Trophoblast cell (in vitro differentiated cells and primary cell): ENCODE measurements at regions not wholly inside any gene's neighbourhood (a gene's known extent, or its start where the extent isn't known, plus 50 kb on each side); places are given as distances from the start of the nearest gene placed in this dataset.

Source experiments
- DNase-seq, 2 donors: peaks; one replicate each; pipeline ENCODE4 v3.0.0-alpha.2; 2016
- H2AFZ ChIP-seq: 2 replicates; pipeline ENCODE4 v1.6.1; 2013; ENCODE audit warnings: low read length, moderate library complexity, mild to moderate bottlenecking; ENCODE audit not compliant: insufficient read depth, poor library complexity
- H2AK5ac ChIP-seq: 2 replicates; pipeline ENCODE4 v1.6.1; 2013; ENCODE audit warnings: mild to moderate bottlenecking, low read length
- H2BK120ac ChIP-seq: 2 replicates; pipeline ENCODE4 v1.6.1; 2013; ENCODE audit warnings: low read length, mild to moderate bottlenecking, moderate library complexity; ENCODE audit not compliant: insufficient read depth, poor library complexity
- H2BK12ac ChIP-seq: 2 replicates; pipeline ENCODE4 v1.6.1; 2013; ENCODE audit warnings: mild to moderate bottlenecking, low read length, moderate library complexity
- H2BK5ac ChIP-seq: 2 replicates; pipeline ENCODE4 v1.6.1; 2013; ENCODE audit warnings: low read length, low read depth, moderate library complexity, mild to moderate bottlenecking; ENCODE audit not compliant: poor library complexity
- H3K14ac ChIP-seq: 2 replicates; pipeline ENCODE4 v1.6.1; 2013; ENCODE audit warnings: mild to moderate bottlenecking, low read length
- H3K18ac ChIP-seq: 2 replicates; pipeline ENCODE4 v1.6.1; 2013; ENCODE audit warnings: mild to moderate bottlenecking, low read length
- H3K23ac ChIP-seq: 2 replicates; pipeline ENCODE4 v1.6.1; 2013; ENCODE audit warnings: low read length
- H3K27ac ChIP-seq: 2 replicates; pipeline ENCODE4 v1.5.1; 2013; ENCODE audit warnings: low read depth, mild to moderate bottlenecking, inconsistent platforms, low read length, moderate library complexity
- H3K27me3 ChIP-seq: 2 replicates; pipeline ENCODE4 v1.6.1; 2013; ENCODE audit warnings: inconsistent platforms, mild to moderate bottlenecking, low read length, moderate library complexity; ENCODE audit not compliant: insufficient read depth
- H3K36me3 ChIP-seq, 2 experiments: 1 replicate in 1 of 2; 2 replicates in 1 of 2; pipeline ENCODE4 v1.6.1; 2013; ENCODE audit warnings: low read length in 2 of 2, mild to moderate bottlenecking in 2 of 2, moderate library complexity in 1 of 2; ENCODE audit not compliant: insufficient read depth in 2 of 2, control insufficient read depth in 1 of 2
- H3K4ac ChIP-seq: 2 replicates; pipeline ENCODE4 v1.6.1; 2013; ENCODE audit warnings: low read depth, mild to moderate bottlenecking, low read length, moderate library complexity
- H3K4me1 ChIP-seq, 2 experiments: 1 replicate in 1 of 2; 2 replicates in 1 of 2; pipeline ENCODE4 v1.6.1; 2013; ENCODE audit warnings: low read length in 2 of 2, mild to moderate bottlenecking in 2 of 2, moderate library complexity in 1 of 2; ENCODE audit not compliant: insufficient read depth in 2 of 2, control insufficient read depth in 1 of 2
- H3K4me2 ChIP-seq: 2 replicates; pipeline ENCODE4 v1.6.1; 2013; ENCODE audit warnings: inconsistent platforms, mild to moderate bottlenecking, low read length, moderate library complexity
- H3K4me3 ChIP-seq: 2 replicates; pipeline ENCODE4 v1.5.1; 2013; ENCODE audit warnings: mild to moderate bottlenecking, low read depth, low read length, inconsistent platforms
- H3K79me1 ChIP-seq: one replicate; pipeline ENCODE4 v1.6.1; 2013; ENCODE audit warnings: low read length
- H3K79me2 ChIP-seq: 2 replicates; pipeline ENCODE4 v1.6.1; 2013; ENCODE audit warnings: low read length, mild to moderate bottlenecking; ENCODE audit not compliant: control insufficient read depth, insufficient read depth, poor library complexity
- H3K9ac ChIP-seq: 2 replicates; pipeline ENCODE4 v1.6.1; 2013; ENCODE audit warnings: mild to moderate bottlenecking, low read length
- H3K9me3 ChIP-seq: 2 replicates; pipeline ENCODE4 v1.6.1; 2013; ENCODE audit warnings: low read depth, mild to moderate bottlenecking, control low read depth, inconsistent platforms, low read length; ENCODE audit not compliant: insufficient read depth
- H4K12ac ChIP-seq: 2 replicates; pipeline ENCODE4 v1.6.1; 2013; ENCODE audit warnings: low read depth, mild to moderate bottlenecking, low read length, moderate library complexity
- H4K8ac ChIP-seq: 2 replicates; pipeline ENCODE4 v1.6.1; 2013; ENCODE audit warnings: low read depth, mild to moderate bottlenecking, low read length, moderate library complexity
- H4K91ac ChIP-seq: one replicate; pipeline ENCODE4 v1.6.1; 2013; ENCODE audit warnings: low read depth, mild to moderate bottlenecking, low read length, moderate library complexity
- WGBS: extraction: QIAGEN DNeasy Blood & Tissue Kit; methylation state at CpG from one replicate; pipeline ENCODE4 v1.1.7; 2013; ENCODE audit warnings: missing lambda C conversion rate; ENCODE audit not compliant: insufficient read length, insufficient coverage; ENCODE audit errors: extremely low coverage; 5-methylcytosine and 5-hydroxymethylcytosine counted together

DNA sequence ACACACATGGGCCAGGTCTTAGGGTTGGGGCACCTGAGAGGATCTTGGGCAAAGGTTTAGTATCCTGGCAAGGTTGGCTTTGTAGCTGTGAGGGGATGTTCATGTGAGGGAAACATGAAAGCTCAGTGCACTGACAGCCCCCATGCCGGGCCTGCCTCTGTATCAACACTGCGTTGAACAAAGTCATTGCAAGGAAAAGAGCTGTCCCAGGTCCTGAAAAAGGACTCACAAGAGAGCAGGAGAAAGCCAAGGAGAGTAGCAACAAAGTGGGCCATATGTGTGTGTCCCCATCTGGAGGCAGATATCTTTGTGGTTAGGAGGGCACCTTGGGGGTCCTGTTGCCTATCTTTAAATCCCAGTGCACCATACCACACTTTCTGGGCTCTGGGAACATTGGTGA lies 237.8 kb upstream of the THSD7B start:
- no peak overlapping the region for H4K8ac ChIP-seq
- no peaks in the 10 kb centered on the region for H3K79me1 ChIP-seq
- no peak overlapping the region for H2AK5ac ChIP-seq
- no peak overlapping the region for H3K4me3 ChIP-seq
- H3K4me1 ChIP-seq, result no peaks in the 10 kb centered on the region
- H3K27me3 ChIP-seq, result no peaks in the 10 kb centered on the region
- H3K14ac ChIP-seq, result no peak overlapping the region
- no peak overlapping the region for H3K4me2 ChIP-seq
- no peak overlapping the region for H3K23ac ChIP-seq
- H4K12ac ChIP-seq, result no peak overlapping the region
- no peak overlapping the region for H2BK5ac ChIP-seq
- no peak overlapping the region for H4K91ac ChIP-seq
- H2BK12ac ChIP-seq, result no peak overlapping the region
- DNase-seq, result peak in 1 of 2 donors; percentile 57
- H3K18ac ChIP-seq, result no peak overlapping the region
- H2BK120ac ChIP-seq, result no peak overlapping the region
- no peak overlapping the region for H2AFZ ChIP-seq
- H3K36me3 ChIP-seq, result no peaks in the 10 kb centered on the region
- no peak overlapping the region for H3K27ac ChIP-seq
- no peak overlapping the region for H3K4ac ChIP-seq
- H3K9ac ChIP-seq, result no peak overlapping the region
- no CpG with 5 or more reads among the region's 2 CpGs for WGBS
- no peaks in the 10 kb centered on the region for H3K79me2 ChIP-seq
- H3K9me3 ChIP-seq, result no peaks in the 10 kb centered on the region

DNA sequence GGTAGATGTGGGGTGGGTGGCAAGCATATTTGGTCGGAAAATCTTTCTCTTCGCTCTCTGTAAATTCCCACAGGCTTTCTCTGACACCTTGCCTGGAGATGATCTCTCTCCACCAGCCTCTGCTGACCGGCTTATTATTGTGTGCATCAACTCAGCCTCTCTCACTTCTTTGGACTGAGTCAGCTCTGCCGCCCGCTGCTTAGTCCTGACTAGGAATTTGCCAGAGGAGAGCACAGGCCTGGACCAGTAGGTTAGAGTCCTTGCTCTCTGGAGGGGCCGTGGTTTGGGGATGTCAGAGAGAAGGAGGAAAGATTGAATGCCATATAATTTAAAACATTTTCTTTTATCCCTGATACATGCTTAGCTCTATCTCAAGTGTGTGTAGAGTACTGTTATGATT lies 242.6 kb upstream of the THSD7B start:
- Histone ChIP-seq H2AK5ac (no peak overlapping the region), H3K79me2 (no peaks in the 10 kb centered on the region), H4K91ac (no peak overlapping the region), H3K27me3 (no peaks in the 10 kb centered on the region), H3K23ac (no peak overlapping the region), H3K18ac (no peak overlapping the region), H4K8ac (no peak overlapping the region), H3K36me3 (no peaks in the 10 kb centered on the region), H2BK5ac (no peak overlapping the region), H3K4me1 (no peaks in the 10 kb centered on the region), H3K4me3 (no peak overlapping the region), H3K79me1 (no peaks in the 10 kb centered on the region), H3K4ac (no peak overlapping the region), H2BK120ac (no peak overlapping the region), H3K27ac (no peak overlapping the region), H3K9me3 (no peaks in the 10 kb centered on the region), H3K4me2 (no peak overlapping the region), H3K9ac (no peak overlapping the region), H2AFZ (no peak overlapping the region), H2BK12ac (no peak overlapping the region), H4K12ac (no peak overlapping the region), H3K14ac (no peak overlapping the region)
- DNase-seq, result no peak
- WGBS, result no CpG with 5 or more reads among the region's 6 CpGs

GRCh38 chr2:136517716-136518115 lies 247.6 kb upstream of the THSD7B start:
- Histone ChIP-seq H3K4me3 (no peak overlapping the region), H3K79me2 (no peaks in the 10 kb centered on the region), H3K23ac (no peak overlapping the region), H4K12ac (no peak overlapping the region), H3K4me2 (no peak overlapping the region), H2AFZ (no peak overlapping the region), H3K79me1 (no peaks in the 10 kb centered on the region), H2AK5ac (no peak overlapping the region), H3K4ac (no peak overlapping the region), H4K91ac (no peak overlapping the region), H3K27me3 (no peaks in the 10 kb centered on the region), H3K4me1 (no peaks in the 10 kb centered on the region), H3K9ac (no peak overlapping the region), H3K36me3 (no peaks in the 10 kb centered on the region), H3K18ac (no peak overlapping the region), H4K8ac (no peak overlapping the region), H2BK12ac (no peak overlapping the region), H3K27ac (no peak overlapping the region), H2BK120ac (no peak overlapping the region), H2BK5ac (no peak overlapping the region), H3K9me3 (no peaks in the 10 kb centered on the region), H3K14ac (no peak overlapping the region)
- no CpG with 5 or more reads among the region's 2 CpGs for WGBS
- no peak for DNase-seq

- Histone ChIP-seq H3K27ac (no peak overlapping the region), H3K4ac (no peak overlapping the region), H2BK5ac (no peak overlapping the region), H3K79me2 (no peaks in the 10 kb centered on the region), H3K79me1 (no peaks in the 10 kb centered on the region), H3K36me3 (no peaks in the 10 kb centered on the region), H3K23ac (no peak overlapping the region), H2AFZ (no peak overlapping the region), H3K9me3 (no peaks in the 10 kb centered on the region), H3K4me2 (no peak overlapping the region), H3K4me1 (no peaks in the 10 kb centered on the region), H3K18ac (no peak overlapping the region), H3K27me3 (peaks cover 4% of the 10 kb centered on the region), H4K8ac (no peak overlapping the region), H2BK120ac (no peak overlapping the region), H4K91ac (no peak overlapping the region), H2AK5ac (no peak overlapping the region), H3K4me3 (no peak overlapping the region), H3K14ac (no peak overlapping the region), H2BK12ac (no peak overlapping the region), H3K9ac (no peak overlapping the region), H4K12ac (no peak overlapping the region)
- no peak for DNase-seq
These were observed 255.1 kb upstream of the THSD7B start for GRCh38 chr2:136510244-136510643.

- no peaks in the 10 kb centered on the region for H3K79me2 ChIP-seq
- H3K4ac ChIP-seq, result no peak overlapping the region
- H3K4me2 ChIP-seq, result no peak overlapping the region
- no peak overlapping the region for H2BK5ac ChIP-seq
- H3K9me3 ChIP-seq, result no peaks in the 10 kb centered on the region
- H2AFZ ChIP-seq, result no peak overlapping the region
- H3K9ac ChIP-seq, result no peak overlapping the region
- no peak overlapping the region for H3K18ac ChIP-seq
- no peak overlapping the region for H3K23ac ChIP-seq
- no peak overlapping the region for H3K14ac ChIP-seq
- no peak overlapping the region for H4K91ac ChIP-seq
- no peak for DNase-seq
- no peak overlapping the region for H3K27ac ChIP-seq
- no peak overlapping the region for H4K12ac ChIP-seq
- no peaks in the 10 kb centered on the region for H3K36me3 ChIP-seq
- H4K8ac ChIP-seq, result no peak overlapping the region
- no peak overlapping the region for H2BK12ac ChIP-seq
- H2BK120ac ChIP-seq, result no peak overlapping the region
- WGBS, result no CpG with 5 or more reads among the region's 3 CpGs
- H3K27me3 ChIP-seq, result peaks cover 4% of the 10 kb centered on the region
- no peak overlapping the region for H3K4me3 ChIP-seq
- no peaks in the 10 kb centered on the region for H3K79me1 ChIP-seq
- no peaks in the 10 kb centered on the region for H3K4me1 ChIP-seq
- no peak overlapping the region for H2AK5ac ChIP-seq
These were observed 259.9 kb upstream of the THSD7B start for GRCh38 chr2:136505462-136505861.
